ENCODE measurements at regions not wholly inside any gene's neighbourhood (a gene's known extent, or its start where the extent isn't known, plus 50 kb on each side); places are given as distances from the start of the nearest gene placed in this dataset.
A peak's percentile ranks its signal among the peaks of the same experiment; 100 is the strongest.

DNA sequence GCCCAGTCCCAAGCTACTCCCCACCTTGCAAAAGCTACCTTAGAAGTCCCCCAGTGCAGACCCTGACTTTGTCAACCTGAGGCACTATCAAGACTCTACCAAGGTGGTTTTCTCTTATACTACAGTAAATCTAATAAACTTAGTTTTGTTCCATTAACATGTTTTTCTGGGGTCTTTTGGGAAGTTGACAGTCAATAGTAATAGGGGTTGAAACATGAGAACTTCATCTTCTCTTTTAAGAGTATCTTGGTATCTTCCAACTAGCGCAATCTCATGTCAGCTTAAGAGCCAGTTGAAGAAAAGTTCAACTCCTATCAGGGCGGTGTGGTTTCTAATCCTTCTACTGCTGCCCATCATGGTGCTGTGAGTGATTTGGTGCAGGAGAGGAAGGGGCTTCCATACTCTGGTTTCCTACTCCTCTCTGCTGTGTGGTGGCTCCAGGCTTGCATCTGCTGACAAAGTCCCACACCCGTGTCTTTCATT is 164.2 kb downstream of the FOXA2 start:
- Mint-ChIP-seq H3K36me3 (ENCODE audit: low read depth) (no peaks in the 10 kb centered on the region), H3K4me1 (ENCODE audit: low read depth) (no peaks in the 10 kb centered on the region), H3K9me3 (peaks cover 4% of the 10 kb centered on the region), H3K27me3 (ENCODE audit: low read depth) (no peaks in the 10 kb centered on the region), H3K27ac (no peak overlapping the region), H3K4me3 (no peak overlapping the region)

DNA sequence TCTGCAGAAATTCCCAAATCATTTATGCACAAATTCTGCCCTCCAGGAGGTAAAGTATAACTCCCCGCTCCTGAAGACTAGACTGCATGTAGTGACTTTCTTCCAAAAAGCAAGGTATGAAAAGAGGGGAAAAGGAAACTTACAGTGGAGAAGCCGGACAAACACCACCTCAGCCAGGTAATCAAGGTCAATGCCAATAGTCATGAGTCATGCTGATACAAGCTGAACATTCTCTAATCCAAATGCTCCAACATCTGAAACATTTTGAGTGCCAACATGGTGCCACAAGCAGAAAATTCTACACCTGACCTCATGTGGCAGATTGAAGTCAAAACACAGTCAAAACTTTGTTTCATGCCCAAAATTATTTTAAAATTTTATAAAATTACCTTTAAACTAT is 165.6 kb downstream of the FOXA2 start:
- Mint-ChIP-seq H3K27ac (no peak overlapping the region), H3K27me3 (ENCODE audit: low read depth) (no peaks in the 10 kb centered on the region), H3K36me3 (ENCODE audit: low read depth) (no peaks in the 10 kb centered on the region), H3K9me3 (peaks cover 4% of the 10 kb centered on the region), H3K4me3 (no peak overlapping the region), H3K4me1 (ENCODE audit: low read depth) (no peaks in the 10 kb centered on the region)

DNA sequence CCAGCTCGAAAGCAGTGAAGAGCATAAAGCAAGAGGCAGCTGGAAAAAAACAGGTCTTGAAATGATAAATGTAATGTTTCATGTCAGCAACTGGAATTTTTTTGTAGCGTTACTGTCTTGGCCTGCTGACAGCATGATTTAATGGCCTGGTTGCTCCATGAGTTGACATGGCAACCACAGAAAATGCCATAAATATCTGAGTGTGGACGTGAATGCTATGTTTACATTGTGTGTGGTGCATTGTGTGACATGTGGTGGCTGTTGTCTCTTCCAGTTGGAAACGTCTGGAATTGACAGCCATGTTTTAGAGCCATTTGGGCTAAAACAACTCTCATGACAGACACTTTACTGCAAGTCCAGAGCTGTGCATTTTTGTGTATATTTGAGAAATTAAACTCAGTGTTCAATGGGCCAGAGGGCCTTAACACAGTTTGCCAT is 170.0 kb downstream of the FOXA2 start:
- Mint-ChIP-seq H3K27ac (no peak overlapping the region), H3K36me3 (ENCODE audit: low read depth) (no peaks in the 10 kb centered on the region), H3K9me3 (peaks cover 4% of the 10 kb centered on the region), H3K4me3 (no peak overlapping the region), H3K27me3 (ENCODE audit: low read depth) (no peaks in the 10 kb centered on the region), H3K4me1 (ENCODE audit: low read depth) (no peaks in the 10 kb centered on the region)

DNA sequence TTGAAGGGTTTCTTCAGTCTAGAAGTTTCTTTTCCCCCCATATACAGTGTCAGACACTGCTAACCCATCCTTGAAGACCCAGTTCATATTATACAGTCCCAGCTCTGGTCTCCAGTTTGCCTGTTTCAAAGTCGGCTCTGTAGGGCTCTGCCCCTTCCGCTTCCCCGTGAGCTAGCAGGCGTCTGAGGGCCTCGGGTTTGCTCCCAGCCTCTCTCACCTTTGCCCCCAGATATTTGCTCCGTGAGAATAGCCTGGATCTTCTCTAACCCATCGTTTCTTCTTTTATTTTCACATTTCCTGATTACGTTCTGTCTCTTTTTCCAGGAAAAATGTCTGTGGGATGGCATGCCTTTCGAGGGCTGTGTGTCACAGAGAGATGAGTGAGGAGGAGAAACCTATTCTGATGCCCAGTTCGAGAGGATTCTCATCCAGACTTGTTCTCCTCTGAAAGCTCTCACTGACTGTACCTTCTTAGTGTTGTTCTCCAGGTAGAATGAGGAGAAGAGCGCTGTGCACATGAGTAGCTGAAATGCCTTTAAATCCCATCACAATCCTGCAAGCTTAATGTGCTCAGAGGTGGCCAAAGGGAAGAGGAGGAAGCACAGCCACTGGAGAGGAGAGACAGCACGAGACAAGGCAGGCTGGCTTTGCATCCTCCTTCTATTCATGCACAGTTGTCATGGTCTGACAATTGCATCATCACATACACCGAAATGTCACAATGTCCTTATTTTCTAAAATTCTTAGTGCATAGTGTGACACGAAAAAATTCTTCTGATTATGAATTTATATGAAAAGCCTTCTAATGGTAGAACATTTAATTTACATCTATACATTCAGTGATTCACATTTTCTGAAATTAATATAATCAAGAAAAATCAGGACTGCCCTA is 171.1 kb downstream of the FOXA2 start:
- Mint-ChIP-seq H3K27me3 (ENCODE audit: low read depth) (no peaks in the 10 kb centered on the region), H3K36me3 (ENCODE audit: low read depth) (no peaks in the 10 kb centered on the region), H3K4me3 (no peak overlapping the region), H3K9me3 (peaks cover 9% of the 10 kb centered on the region), H3K27ac (no peak overlapping the region), H3K4me1 (ENCODE audit: low read depth) (no peaks in the 10 kb centered on the region)

DNA sequence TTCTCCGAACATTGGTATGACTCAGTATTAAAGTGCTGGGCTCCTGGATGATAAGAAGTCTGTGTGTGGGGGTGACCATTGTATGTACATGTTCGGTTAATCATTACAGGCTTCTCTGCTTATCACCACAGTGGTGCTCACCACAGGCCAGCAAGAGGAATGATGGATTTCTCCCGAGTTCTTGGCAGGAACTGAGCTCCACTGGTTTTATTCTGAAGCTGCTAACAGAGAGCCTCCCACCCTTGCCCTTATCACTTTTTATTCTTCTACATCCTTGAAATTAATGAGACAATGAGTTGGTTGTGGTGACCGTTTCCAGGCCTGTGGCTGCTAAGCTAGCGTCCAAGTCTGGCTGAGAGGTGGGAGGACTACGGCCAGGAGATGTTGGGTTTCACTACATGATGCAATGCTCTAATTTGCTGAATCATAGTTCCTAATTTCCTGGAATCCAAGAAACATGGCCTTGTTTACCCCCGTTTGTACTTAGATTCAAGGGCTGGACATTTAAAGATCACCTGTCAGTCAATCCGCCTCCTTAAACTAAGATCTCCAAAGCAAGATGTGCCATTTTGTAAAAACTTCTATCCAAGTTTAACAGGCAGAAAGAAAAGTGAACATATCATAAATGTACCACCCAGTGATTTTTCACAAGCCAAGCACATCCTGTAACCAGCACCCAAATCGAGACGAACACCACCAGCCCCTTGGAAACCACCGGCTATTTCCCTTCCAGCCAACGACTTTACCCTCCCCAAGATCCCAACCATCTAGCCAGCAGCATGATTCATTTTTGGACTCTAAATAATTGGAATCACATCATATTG is 172.5 kb downstream of the FOXA2 start:
- Mint-ChIP-seq H3K27me3 (ENCODE audit: low read depth) (no peaks in the 10 kb centered on the region), H3K9me3 (peaks cover 6% of the 10 kb centered on the region), H3K4me3 (no peak overlapping the region), H3K4me1 (ENCODE audit: low read depth) (no peaks in the 10 kb centered on the region), H3K27ac (no peak overlapping the region), H3K36me3 (ENCODE audit: low read depth) (no peaks in the 10 kb centered on the region)

DNA sequence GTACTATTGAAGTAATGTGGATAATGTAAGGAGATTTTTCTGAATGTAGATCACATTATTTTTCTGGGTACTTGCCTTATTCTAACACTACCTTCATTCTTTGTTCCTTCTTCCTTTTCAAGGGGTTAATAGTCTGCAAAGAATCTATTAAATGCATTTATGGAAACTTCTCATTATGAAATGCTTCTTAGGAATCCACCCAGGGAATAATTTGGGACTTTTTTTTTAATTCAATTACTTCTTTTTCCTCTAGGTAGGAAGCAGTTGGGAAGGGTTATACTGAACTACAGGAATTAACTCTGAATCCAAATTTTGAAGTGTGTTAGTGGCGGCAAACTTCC is 173.1 kb downstream of the FOXA2 start:
- no peaks in the 10 kb centered on the region for H3K27me3 Mint-ChIP-seq (ENCODE audit: low read depth)
- no peaks in the 10 kb centered on the region for H3K36me3 Mint-ChIP-seq (ENCODE audit: low read depth)
- no peak overlapping the region for H3K4me3 Mint-ChIP-seq
- H3K9me3 Mint-ChIP-seq = peaks cover 6% of the 10 kb centered on the region
- H3K4me1 Mint-ChIP-seq (ENCODE audit: low read depth) = no peaks in the 10 kb centered on the region
- H3K27ac Mint-ChIP-seq = no peak overlapping the region

DNA sequence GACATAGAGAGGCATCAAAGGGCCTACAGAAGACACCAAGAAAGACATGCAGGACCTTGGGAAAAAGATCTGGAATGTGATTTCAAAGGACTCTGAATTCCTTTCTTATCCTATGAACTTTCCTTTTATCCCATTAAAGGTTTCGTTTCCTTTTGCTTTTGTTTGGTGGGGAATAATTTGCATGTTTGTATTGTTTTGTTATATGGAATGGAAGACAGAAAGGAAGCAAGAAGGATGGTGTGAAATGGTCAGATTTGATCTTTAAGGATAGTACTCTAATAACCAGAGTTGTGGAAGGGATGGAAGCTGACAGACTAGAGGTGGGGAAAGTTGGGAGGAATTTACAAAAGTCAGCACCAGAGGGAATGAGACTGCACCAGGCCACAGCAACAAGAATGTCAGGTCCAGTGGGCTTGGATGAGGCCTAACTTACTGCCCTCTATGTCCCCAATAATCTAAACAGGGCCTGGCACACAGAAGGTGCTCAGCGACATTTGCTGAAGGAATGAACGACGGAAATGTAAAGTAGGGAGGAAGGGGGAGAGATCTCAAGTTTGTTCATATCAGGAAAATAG is 173.7 kb downstream of the FOXA2 start:
- Mint-ChIP-seq H3K4me1 (ENCODE audit: low read depth) (no peaks in the 10 kb centered on the region), H3K27ac (no peak overlapping the region), H3K4me3 (no peak overlapping the region), H3K27me3 (ENCODE audit: low read depth) (no peaks in the 10 kb centered on the region), H3K36me3 (ENCODE audit: low read depth) (no peaks in the 10 kb centered on the region), H3K9me3 (peaks cover 6% of the 10 kb centered on the region)

DNA sequence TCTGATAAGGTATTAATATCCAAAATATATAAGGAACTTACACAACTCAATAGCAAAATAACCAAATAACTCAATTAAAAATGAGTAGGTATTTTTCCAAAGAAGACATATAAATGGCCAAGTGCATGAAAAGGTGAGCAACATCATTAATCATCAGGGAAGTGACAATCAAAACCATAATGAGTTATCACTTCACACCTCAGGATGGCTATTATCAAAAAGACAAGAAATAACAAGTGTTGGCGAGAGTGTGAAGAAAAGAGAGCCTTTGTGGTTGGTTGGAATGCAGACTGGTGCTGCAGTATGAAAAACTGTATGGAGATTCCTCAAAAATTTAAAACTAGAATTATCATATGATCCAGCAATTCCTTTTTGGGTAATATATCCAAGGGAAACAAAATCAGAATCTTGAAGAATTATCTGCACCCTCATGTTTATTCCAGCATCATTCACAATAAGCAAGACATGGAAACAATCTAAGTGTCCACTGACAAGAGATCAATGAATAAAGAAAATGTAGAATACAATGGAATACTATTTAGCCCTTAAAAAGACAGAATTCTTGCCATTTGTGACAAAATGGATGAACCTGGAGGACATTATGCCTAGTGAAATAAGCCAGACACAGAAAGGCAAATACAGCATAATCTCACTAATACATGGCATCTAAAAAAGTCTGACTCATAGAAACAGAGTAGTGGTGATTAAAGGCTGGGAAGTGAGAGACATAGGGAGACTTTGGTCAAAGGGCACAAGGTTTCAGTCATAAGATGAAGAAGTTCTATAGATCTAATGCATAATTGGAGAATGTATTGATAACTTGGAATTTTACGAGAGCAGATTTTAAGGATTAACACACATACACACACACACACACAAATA is 175.6 kb downstream of the FOXA2 start:
- Mint-ChIP-seq H3K27me3 (ENCODE audit: low read depth) (no peaks in the 10 kb centered on the region), H3K27ac (no peak overlapping the region), H3K4me1 (ENCODE audit: low read depth) (no peaks in the 10 kb centered on the region), H3K9me3 (peaks cover 6% of the 10 kb centered on the region), H3K36me3 (ENCODE audit: low read depth) (no peaks in the 10 kb centered on the region), H3K4me3 (no peak overlapping the region)

DNA sequence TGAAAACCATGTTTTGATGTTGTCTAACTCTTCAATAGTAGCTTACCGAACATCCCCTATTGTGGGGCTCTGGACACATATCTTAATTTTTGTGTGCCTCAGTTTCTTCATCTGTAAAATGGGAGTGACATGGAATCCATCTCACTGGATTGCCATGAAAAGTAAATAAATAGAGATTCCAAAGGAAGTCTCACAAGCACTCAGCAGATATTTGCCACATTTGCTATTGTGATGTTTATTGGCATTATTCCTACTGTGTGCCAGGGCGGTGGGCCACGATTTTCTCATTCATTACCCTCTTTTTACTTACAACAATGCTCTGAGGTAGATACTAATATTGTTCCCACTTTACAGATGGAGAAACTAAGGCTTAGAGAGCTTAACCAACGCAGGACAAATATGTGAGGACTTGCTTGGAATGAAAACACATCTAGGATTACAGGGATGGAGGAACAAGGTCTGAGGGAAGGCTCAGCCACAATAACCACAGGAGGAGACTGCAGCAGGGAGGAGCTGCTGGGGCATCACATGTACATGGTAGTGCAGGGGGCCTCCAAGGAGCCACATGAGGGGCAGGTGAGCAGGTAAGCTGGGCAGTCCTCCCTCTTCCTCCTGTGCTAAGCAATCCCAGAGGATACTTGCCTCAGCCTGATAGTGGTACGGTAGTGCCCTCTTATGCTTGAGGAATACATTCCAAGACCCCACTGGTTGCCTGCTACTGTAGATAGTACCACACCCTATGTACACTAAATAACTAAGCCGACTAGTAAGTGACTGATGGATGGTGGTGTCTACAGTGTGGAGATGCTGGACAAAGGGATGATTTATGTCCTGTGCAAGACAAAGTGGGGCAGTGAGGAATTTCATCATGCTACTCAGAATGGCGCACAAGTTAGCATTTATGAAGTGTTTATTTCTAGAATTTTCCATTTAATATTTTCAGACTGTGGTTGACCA is 176.9 kb downstream of the FOXA2 start:
- H3K9me3 Mint-ChIP-seq = peaks cover 6% of the 10 kb centered on the region

DNA sequence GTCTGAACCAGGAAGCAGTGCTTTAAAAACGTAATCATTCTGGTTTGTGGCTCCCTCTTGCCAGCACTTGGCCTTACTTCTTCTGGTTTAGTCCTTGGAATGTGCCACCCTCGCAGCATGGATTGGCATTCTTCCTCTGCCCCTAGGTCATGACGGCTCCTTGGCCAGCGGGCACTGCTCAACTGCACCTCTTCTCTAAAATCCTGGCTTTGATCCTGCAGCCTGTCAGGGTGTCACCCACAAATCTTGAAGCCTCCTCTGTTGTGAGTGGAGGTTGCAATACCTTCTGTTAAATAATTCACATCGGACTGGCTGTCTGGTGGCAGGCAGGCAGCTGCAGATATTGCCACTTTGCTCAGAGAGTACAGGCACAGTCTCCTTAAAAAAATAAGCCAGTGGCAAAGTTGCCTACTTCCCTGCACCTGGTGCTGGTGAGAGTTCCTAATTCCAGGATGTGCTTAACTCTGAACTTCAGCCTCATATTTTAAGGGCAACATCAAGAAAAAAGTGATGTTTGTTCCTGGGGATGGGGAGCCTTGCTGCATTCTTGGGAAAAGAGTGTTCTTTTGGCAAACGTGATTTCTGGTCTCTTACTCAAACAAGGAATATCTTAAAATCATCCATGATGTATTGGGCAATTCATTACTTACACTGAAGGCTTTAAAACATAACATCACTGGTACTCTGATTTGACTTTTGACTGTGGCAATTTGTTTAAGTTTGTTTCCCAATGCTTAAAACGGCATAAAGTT is 179.8 kb downstream of the FOXA2 start:
- Mint-ChIP-seq H3K4me3 (no peak overlapping the region), H3K27ac (no peak overlapping the region), H3K27me3 (ENCODE audit: low read depth) (peaks cover 5% of the 10 kb centered on the region), H3K36me3 (ENCODE audit: low read depth) (no peaks in the 10 kb centered on the region), H3K4me1 (ENCODE audit: low read depth) (peaks cover 4% of the 10 kb centered on the region), H3K9me3 (peaks cover 6% of the 10 kb centered on the region)

More for the DNA sequence above, 176.9 kb downstream of the FOXA2 start:
- H3K27ac Mint-ChIP-seq = no peak overlapping the region
- H3K4me1 Mint-ChIP-seq (ENCODE audit: low read depth) = peaks cover 4% of the 10 kb centered on the region
- peaks cover 3% of the 10 kb centered on the region for H3K27me3 Mint-ChIP-seq (ENCODE audit: low read depth)
- no peak overlapping the region for H3K4me3 Mint-ChIP-seq
- H3K36me3 Mint-ChIP-seq (ENCODE audit: low read depth) = no peaks in the 10 kb centered on the region

DNA sequence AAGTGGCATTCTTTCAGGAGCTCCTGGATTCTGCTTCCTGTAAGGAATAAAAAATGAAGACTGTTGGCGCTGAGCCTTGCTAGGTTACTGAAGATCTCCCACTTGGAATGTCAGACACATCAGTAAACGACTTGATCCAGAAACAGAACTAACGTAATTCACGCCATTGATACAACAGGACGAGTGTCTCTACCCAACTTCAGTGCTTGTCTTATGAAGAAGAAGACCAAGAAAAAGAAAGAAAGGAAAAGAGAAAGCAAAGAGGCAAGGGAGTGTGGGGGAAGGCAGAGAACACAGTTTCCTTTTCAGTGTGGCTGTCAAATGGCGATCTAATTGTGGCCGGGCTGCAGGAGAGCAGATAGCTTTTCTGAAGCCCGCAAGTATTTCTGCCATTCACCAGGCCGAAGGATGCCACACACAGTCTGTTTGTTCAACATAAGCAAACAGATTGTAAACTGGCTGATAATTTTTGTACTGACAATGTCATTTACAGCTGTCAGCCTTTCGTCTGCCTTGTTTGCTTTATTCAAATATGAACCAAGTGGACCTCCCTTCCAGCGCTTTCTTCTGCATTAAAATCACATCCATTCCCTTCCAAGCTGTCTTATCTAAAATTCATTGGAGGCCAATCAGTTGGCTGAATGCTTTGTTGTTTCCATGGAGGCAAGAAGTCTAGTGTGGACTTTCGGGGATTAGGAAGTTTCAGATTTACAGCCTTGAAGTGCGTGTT is 180.6 kb downstream of the FOXA2 start:
- no peak overlapping the region for H3K27ac Mint-ChIP-seq
- peaks cover 5% of the 10 kb centered on the region for H3K27me3 Mint-ChIP-seq (ENCODE audit: low read depth)
- H3K9me3 Mint-ChIP-seq = peaks cover 2% of the 10 kb centered on the region
- peak overlapping the region; percentile 43 for H3K4me3 Mint-ChIP-seq
- no peaks in the 10 kb centered on the region for H3K36me3 Mint-ChIP-seq (ENCODE audit: low read depth)
- peaks cover 4% of the 10 kb centered on the region for H3K4me1 Mint-ChIP-seq (ENCODE audit: low read depth)

DNA sequence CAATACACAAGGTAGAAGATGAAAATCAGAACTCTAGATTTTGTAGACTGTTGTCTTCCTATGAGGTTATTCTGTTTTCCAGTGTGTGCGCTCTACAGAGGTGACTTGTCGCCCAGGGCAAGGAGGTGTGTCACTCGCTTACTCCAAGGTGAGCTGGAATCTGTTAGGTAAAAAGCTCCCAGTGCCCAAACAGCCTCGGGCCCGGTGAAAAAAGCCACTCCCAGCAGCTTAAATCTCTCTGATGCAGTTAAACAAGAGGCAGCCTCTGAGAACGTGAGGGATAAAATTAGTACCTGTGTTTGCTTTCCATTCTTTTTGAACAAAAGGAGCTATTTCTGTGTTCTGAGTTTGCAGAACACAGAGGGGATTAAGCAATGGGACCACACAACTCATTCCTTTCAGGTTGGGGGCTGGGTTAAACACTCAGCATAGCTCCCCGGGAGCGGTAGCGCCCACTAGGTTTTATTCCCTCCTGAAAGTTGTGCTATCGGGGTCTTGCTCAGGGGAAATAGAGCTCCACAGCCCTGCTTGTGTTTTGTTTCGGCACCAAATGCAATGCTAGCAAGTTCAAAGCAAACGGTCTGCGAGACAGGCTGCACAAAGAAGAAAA is 181.2 kb downstream of the FOXA2 start:
- H3K27me3 Mint-ChIP-seq (ENCODE audit: low read depth) = peaks cover 5% of the 10 kb centered on the region
- no peaks in the 10 kb centered on the region for H3K9me3 Mint-ChIP-seq
- H3K4me3 Mint-ChIP-seq = peak overlapping the region; percentile 43
- H3K4me1 Mint-ChIP-seq (ENCODE audit: low read depth) = peaks cover 4% of the 10 kb centered on the region
- no peak overlapping the region for H3K27ac Mint-ChIP-seq
- H3K36me3 Mint-ChIP-seq (ENCODE audit: low read depth) = no peaks in the 10 kb centered on the region

All from T-helper 1 cell treated with Interleukin-12 subunit alpha and Interleukin-12 subunit beta and Interleukin-4 antibody, amounts not matched to agents 30 μg/mL and 1 μg/mL, for 36 hours (primary cell).